ENCODE measurements at regions not wholly inside any gene's neighbourhood (a gene's known extent, or its start where the extent isn't known, plus 50 kb on each side); places are given as distances from the start of the nearest gene placed in this dataset.

DNA sequence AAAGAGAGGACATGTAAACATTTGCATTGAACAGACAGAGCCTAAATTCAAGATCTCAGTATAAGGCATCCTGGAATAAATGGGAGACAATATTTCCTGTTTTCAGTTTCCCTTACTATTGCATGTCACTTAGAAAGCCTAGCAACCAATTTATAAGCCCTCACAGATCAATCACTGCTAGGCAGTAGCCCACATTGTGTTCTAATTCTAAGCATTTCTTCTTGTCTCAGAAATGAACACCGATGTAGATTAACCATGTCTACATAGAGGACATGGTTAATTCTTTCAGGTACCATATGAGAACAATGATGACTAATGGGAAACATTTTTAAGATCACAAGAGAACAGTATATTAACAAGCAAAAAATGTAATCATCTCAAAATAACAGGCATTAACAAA, 79.6 kb upstream of the HMHB1 start:
- Histone ChIP-seq H3K36me3 (no peaks in the 10 kb centered on the region), H3K27me3 (no peaks in the 10 kb centered on the region), H3K4me3 (no peak overlapping the region), H3K27ac (no peak overlapping the region), H3K9me3 (no peaks in the 10 kb centered on the region), H3K4me1 (no peaks in the 10 kb centered on the region)
- TF ChIP-seq POLR2A (IDR thresholded peaks at IDR 0.05) (no peak), POLR2AphosphoS5 (IDR thresholded peaks at IDR 0.05; ENCODE audit: insufficient read depth in 1 of 2, low read depth in 1 of 2) (no peak)
- TF ChIP-seq, protein P1, sequence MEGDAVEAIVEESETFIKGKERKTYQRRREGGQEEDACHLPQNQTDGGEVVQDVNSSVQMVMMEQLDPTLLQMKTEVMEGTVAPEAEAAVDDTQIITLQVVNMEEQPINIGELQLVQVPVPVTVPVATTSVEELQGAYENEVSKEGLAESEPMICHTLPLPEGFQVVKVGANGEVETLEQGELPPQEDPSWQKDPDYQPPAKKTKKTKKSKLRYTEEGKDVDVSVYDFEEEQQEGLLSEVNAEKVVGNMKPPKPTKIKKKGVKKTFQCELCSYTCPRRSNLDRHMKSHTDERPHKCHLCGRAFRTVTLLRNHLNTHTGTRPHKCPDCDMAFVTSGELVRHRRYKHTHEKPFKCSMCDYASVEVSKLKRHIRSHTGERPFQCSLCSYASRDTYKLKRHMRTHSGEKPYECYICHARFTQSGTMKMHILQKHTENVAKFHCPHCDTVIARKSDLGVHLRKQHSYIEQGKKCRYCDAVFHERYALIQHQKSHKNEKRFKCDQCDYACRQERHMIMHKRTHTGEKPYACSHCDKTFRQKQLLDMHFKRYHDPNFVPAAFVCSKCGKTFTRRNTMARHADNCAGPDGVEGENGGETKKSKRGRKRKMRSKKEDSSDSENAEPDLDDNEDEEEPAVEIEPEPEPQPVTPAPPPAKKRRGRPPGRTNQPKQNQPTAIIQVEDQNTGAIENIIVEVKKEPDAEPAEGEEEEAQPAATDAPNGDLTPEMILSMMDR (IDR thresholded peaks at IDR 0.05), result no peak
- no peak for DNase-seq (ENCODE audit: extremely low spot score in 2 of 2)
- intact Hi-C loops (cut with DNase I), result no loop called here

DNA sequence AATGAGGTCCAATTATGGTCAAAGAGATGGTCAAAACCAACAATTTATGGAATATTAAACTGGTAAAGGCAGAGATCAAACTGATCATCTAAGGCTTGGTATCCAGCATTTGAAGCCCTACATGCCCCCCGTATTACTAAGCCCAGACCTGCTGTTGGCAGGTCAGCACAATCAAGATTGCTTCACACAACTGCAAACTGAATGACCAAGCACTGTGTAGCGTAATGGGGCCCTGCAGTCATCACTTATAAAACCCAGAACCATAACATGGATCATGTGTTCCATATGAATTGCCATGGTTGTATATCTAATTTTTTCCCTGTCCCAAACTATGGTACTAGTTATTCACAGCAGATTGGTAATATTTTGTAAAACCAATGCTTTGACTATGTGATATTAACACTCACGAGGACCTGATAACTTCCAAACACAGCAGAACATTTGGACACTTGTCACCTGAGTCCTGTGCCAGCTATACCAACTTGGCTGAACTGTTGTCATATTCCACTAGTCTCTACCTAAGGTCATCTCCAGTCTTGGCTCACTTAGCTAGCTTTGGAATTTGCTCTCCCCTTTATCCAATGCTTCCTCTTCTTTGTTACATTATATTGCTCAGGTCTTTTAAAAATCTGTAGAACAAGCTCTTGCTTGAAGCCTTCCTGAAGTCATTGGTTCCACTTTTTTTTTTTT, 81.7 kb upstream of the HMHB1 start:
- no peaks in the 10 kb centered on the region for H3K9me3 ChIP-seq
- H3K36me3 ChIP-seq, result no peaks in the 10 kb centered on the region
- no peak for DNase-seq (ENCODE audit: extremely low spot score in 2 of 2)
- no peak overlapping the region for H3K4me3 ChIP-seq
- H3K27me3 ChIP-seq, result no peaks in the 10 kb centered on the region
- H3K27ac ChIP-seq, result no peak overlapping the region
- no peaks in the 10 kb centered on the region for H3K4me1 ChIP-seq
- intact Hi-C loops (cut with DNase I), result no loop called here
- TF ChIP-seq, protein P1 (IDR thresholded peaks at IDR 0.05), result no peak
- TF ChIP-seq POLR2A (IDR thresholded peaks at IDR 0.05), result no peak
- TF ChIP-seq POLR2AphosphoS5 (IDR thresholded peaks at IDR 0.05; ENCODE audit: insufficient read depth in 1 of 2, low read depth in 1 of 2), result no peak

DNA sequence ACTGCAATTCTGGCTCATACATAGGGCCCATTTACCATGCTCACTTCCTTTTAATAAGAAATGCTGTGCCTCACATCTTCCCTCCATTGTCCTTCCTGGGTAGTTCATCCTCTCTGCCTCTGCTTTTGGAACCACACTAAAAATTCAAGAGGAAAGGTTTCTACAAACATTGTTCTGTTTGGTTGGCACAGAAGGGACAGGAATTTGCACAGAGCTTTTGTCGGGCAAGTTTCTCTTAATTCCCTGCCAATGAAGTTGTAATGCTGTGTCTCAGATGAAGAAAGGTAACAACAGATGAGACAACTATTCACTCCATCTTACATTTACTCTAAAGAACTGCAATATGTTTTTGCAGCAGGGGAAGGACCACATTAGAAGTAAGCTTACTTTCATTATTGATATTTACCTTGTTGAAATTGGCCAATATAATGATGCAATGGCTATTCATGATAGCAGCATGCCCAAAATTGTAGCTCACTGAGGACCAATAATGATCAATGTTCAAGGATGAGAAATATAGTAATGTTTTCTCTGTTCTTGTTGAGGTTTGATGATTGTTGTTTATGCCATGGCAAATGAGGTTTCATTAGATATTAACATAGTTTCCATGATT, 82.5 kb upstream of the HMHB1 start:
- no peak for DNase-seq (ENCODE audit: extremely low spot score in 2 of 2)
- Histone ChIP-seq H3K9me3 (no peaks in the 10 kb centered on the region), H3K4me3 (no peak overlapping the region), H3K27ac (no peak overlapping the region), H3K4me1 (no peaks in the 10 kb centered on the region), H3K27me3 (no peaks in the 10 kb centered on the region), H3K36me3 (no peaks in the 10 kb centered on the region)
- intact Hi-C loops (cut with DNase I), result no loop called here
- TF ChIP-seq, protein P1 (IDR thresholded peaks at IDR 0.05), result no peak
- TF ChIP-seq POLR2A (IDR thresholded peaks at IDR 0.05), result no peak
- no peak for TF ChIP-seq POLR2AphosphoS5 (IDR thresholded peaks at IDR 0.05; ENCODE audit: insufficient read depth in 1 of 2, low read depth in 1 of 2)

DNA sequence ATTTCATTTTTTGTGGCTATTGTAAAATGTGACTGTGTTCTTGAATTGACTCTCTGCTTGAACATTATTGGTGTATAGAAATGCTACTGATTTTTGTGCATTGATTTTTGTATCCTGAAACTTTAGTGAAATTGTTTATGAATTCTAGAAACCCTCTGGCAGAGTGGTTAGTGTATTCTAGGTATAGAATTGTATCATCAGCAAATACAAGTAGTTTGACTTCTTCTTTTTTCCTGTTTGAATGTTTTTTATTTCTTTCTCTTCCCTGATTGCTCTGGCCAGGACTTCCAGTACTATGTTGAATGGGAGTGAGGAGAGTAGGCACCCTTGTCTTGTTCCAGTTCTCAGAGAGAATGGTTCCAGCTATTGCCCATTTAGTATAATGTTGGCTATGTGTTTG, 88.8 kb upstream of the HMHB1 start:
- no peaks in the 10 kb centered on the region for H3K4me1 ChIP-seq
- H3K27me3 ChIP-seq, result no peaks in the 10 kb centered on the region
- H3K9me3 ChIP-seq, result no peaks in the 10 kb centered on the region
- no peak overlapping the region for H3K4me3 ChIP-seq
- TF ChIP-seq, protein P1 (IDR thresholded peaks at IDR 0.05), result no peak
- TF ChIP-seq POLR2A (IDR thresholded peaks at IDR 0.05) (no peak), POLR2AphosphoS5 (IDR thresholded peaks at IDR 0.05; ENCODE audit: insufficient read depth in 1 of 2, low read depth in 1 of 2) (no peak)
- no peak for DNase-seq (ENCODE audit: extremely low spot score in 2 of 2)
- intact Hi-C loops (cut with DNase I), result no loop called here
- no peaks in the 10 kb centered on the region for H3K36me3 ChIP-seq
- H3K27ac ChIP-seq, result no peak overlapping the region

DNA sequence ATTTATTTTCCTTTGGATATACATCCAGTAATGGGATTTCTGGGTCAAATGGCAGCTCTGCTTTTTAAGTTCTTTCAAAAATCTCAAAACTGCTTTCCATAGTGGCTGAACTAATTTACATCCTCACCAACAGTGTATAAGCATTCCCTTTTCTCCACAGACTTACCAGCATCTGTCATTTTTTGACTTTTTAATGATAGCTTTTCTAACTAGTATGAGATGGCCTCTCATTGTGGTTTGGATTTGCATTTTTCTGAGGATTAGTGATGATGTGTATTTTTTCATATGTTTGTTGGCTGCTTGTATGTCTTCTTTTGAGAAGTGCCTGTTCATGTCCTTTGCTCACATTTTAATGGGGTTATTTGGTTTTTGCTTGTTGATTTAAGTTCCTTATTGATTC, 90.0 kb upstream of the HMHB1 start:
- no peak for DNase-seq (ENCODE audit: extremely low spot score in 2 of 2)
- H3K27me3 ChIP-seq, result no peaks in the 10 kb centered on the region
- H3K36me3 ChIP-seq, result no peaks in the 10 kb centered on the region
- no peaks in the 10 kb centered on the region for H3K9me3 ChIP-seq
- no peak overlapping the region for H3K27ac ChIP-seq
- TF ChIP-seq, protein P1 (IDR thresholded peaks at IDR 0.05), result no peak
- TF ChIP-seq POLR2A (IDR thresholded peaks at IDR 0.05), result no peak
- TF ChIP-seq POLR2AphosphoS5 (IDR thresholded peaks at IDR 0.05; ENCODE audit: insufficient read depth in 1 of 2, low read depth in 1 of 2), result no peak
- H3K4me1 ChIP-seq, result no peaks in the 10 kb centered on the region
- intact Hi-C loops (cut with DNase I), result no loop called here
- no peak overlapping the region for H3K4me3 ChIP-seq
